HepG2 (cell line): ENCODE measurements at regions not wholly inside any gene's neighbourhood (a gene's known extent, or its start where the extent isn't known, plus 50 kb on each side); places are given as distances from the start of the nearest gene placed in this dataset.

ENCODE experiments used
- AGO2 ChIP-seq: fragments of 200-400 bp; formaldehyde crosslinking; optimal IDR thresholded peaks from 2 replicates; pipeline ENCODE3; 2017; ENCODE audit warnings: mild to moderate bottlenecking, low read depth, low read length, moderate library complexity
- CCDC6 ChIP-seq: sonication (generic); formaldehyde crosslinking; IDR thresholded peaks from 2 replicates; pipeline ENCODE4 v1.8.1; 2022; ENCODE audit warnings: mild to moderate bottlenecking, missing genetic modification reagents, moderate library complexity
- CHCHD3 ChIP-seq: sonication (generic); formaldehyde crosslinking; IDR thresholded peaks from 2 replicates; pipeline ENCODE4 v1.8.0; 2022; ENCODE audit warnings: mild to moderate bottlenecking, missing genetic modification reagents, moderate library complexity
- FOXO1 ChIP-seq: sonication (generic); formaldehyde crosslinking; IDR thresholded peaks from 2 replicates; pipeline ENCODE4 v1.4.0; 2020; ENCODE audit warnings: missing genetic modification reagents
- NR2F2 ChIP-seq: IDR thresholded peaks from 2 replicates; pipeline ENCODE4 v1.6.1; 2012; ENCODE audit warnings: low read depth, inconsistent platforms, borderline replicate concordance
- NR2F6 ChIP-seq, 2 experiments: IDR thresholded peaks; 2 replicates each; pipeline ENCODE4 v1.6.1; 2016; ENCODE audit warnings: antibody characterized with exemption in 1 of 2, mild to moderate bottlenecking in 1 of 2
- SSRP1 ChIP-seq: IDR thresholded peaks from 2 replicates; pipeline ENCODE4 v1.6.1; 2016; ENCODE audit warnings: control low read depth
- STAG1 ChIP-seq: sonication (generic); formaldehyde crosslinking; IDR thresholded peaks from 2 replicates; pipeline ENCODE4 v1.4.0; 2020; ENCODE audit warnings: missing genetic modification reagents
- ZFP36 ChIP-seq: fragments of 150-350 bp; IDR thresholded peaks from 2 replicates; pipeline ENCODE4 v1.6.1; 2018; ENCODE audit warnings: borderline replicate concordance, low read length, low read depth; ENCODE audit not compliant: partially characterized antibody
- ZNF335 ChIP-seq: sonication (generic); formaldehyde crosslinking; IDR thresholded peaks from 2 replicates; pipeline ENCODE4 v1.4.0; 2020; ENCODE audit warnings: missing genetic modification reagents
- ZNF382 ChIP-seq: sonication (generic); formaldehyde crosslinking; IDR thresholded peaks from 2 replicates; pipeline ENCODE4 v1.5.0; 2020; ENCODE audit warnings: missing genetic modification reagents, mild to moderate bottlenecking, borderline replicate concordance
- ZNF432 ChIP-seq: sonication (generic); formaldehyde crosslinking; IDR thresholded peaks from 2 replicates; pipeline ENCODE4 v1.5.0; 2020; ENCODE audit warnings: missing genetic modification reagents, mild to moderate bottlenecking, borderline replicate concordance
- TF ChIP-seq, protein P1 (sequence below): sonication (generic); formaldehyde crosslinking; IDR thresholded peaks from 2 replicates; pipeline ENCODE4 v1.4.0; 2020; ENCODE audit warnings: mild to moderate bottlenecking, low read depth, missing genetic modification reagents
- TF ChIP-seq, protein P2 (sequence below): fragments of 450-650 bp; IDR thresholded peaks from 2 replicates; pipeline ENCODE4 v1.6.1; 2017; ENCODE audit warnings: mild to moderate bottlenecking
- TF ChIP-seq, protein P3 (sequence below): sonication (generic); formaldehyde crosslinking; IDR thresholded peaks from 2 replicates; pipeline ENCODE4 v1.4.0; 2020; ENCODE audit warnings: missing genetic modification reagents, borderline replicate concordance
- TF ChIP-seq, protein P4 (sequence below): sonication (generic); formaldehyde crosslinking; IDR thresholded peaks from 2 replicates; pipeline ENCODE4 v1.5.1; 2020; ENCODE audit warnings: missing genetic modification reagents, mild to moderate bottlenecking, borderline replicate concordance
- TF ChIP-seq, protein P5 (sequence below): sonication (generic); formaldehyde crosslinking; IDR thresholded peaks from 2 replicates; pipeline ENCODE4 v1.5.1; 2020; ENCODE audit warnings: missing genetic modification reagents, mild to moderate bottlenecking, borderline replicate concordance

DNA sequence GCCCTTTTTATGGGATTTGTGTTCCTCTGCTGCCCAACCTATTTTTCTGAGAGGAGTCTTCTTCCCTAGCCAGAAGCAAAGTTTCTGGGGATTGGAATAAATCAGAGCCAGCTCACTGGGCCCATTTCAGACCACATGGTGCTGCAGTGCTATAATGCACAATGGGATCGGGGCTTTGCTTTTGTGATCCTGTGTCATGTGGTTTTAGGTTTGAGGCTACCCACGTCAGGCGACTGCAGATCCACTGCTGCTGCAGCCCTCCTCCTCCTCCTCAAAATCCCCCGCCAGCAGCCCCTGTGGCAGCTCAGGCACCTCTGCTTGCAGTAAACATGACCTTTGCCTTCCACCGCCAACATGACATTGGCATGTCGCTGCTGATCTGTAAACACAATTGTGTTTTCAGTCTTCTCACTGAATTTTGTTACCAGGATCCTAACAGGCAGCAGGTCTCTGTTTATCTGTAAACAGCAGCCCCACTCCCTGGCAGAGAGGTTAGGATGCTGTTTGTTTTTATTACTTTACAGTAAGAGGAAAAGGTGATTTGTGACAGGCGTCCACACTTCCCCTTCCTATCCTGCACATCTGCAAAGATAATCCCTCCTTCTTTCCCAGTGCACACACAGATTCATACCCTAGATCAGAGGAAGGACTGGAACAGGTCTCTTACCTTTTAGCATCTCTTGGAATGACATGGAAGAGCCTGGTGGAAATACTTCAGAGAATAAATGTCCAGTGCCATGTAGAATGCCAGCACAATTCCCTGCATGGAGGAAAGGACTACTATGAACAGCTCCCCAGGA lies 130.8 kb downstream of the FOXI3 start (continued):
- TF ChIP-seq, protein P1, sequence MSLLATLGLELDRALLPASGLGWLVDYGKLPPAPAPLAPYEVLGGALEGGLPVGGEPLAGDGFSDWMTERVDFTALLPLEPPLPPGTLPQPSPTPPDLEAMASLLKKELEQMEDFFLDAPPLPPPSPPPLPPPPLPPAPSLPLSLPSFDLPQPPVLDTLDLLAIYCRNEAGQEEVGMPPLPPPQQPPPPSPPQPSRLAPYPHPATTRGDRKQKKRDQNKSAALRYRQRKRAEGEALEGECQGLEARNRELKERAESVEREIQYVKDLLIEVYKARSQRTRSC (CRISPR knock-in tag): no peak
- peak; percentile 10 for TF ChIP-seq ZFP36
- peak; percentile 98 for TF ChIP-seq FOXO1 (CRISPR knock-in tag)
- no peak for TF ChIP-seq AGO2
- peak; percentile 45; the same call in 1 of the 2 replicates for TF ChIP-seq CCDC6
- TF ChIP-seq CHCHD3 (CRISPR knock-in tag): no peak
- no peak for TF ChIP-seq SSRP1 (CRISPR knock-in tag)
- TF ChIP-seq, protein P2, sequence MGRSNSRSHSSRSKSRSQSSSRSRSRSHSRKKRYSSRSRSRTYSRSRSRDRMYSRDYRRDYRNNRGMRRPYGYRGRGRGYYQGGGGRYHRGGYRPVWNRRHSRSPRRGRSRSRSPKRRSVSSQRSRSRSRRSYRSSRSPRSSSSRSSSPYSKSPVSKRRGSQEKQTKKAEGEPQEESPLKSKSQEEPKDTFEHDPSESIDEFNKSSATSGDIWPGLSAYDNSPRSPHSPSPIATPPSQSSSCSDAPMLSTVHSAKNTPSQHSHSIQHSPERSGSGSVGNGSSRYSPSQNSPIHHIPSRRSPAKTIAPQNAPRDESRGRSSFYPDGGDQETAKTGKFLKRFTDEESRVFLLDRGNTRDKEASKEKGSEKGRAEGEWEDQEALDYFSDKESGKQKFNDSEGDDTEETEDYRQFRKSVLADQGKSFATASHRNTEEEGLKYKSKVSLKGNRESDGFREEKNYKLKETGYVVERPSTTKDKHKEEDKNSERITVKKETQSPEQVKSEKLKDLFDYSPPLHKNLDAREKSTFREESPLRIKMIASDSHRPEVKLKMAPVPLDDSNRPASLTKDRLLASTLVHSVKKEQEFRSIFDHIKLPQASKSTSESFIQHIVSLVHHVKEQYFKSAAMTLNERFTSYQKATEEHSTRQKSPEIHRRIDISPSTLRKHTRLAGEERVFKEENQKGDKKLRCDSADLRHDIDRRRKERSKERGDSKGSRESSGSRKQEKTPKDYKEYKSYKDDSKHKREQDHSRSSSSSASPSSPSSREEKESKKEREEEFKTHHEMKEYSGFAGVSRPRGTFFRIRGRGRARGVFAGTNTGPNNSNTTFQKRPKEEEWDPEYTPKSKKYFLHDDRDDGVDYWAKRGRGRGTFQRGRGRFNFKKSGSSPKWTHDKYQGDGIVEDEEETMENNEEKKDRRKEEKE: no peak
- TF ChIP-seq, protein P3, sequence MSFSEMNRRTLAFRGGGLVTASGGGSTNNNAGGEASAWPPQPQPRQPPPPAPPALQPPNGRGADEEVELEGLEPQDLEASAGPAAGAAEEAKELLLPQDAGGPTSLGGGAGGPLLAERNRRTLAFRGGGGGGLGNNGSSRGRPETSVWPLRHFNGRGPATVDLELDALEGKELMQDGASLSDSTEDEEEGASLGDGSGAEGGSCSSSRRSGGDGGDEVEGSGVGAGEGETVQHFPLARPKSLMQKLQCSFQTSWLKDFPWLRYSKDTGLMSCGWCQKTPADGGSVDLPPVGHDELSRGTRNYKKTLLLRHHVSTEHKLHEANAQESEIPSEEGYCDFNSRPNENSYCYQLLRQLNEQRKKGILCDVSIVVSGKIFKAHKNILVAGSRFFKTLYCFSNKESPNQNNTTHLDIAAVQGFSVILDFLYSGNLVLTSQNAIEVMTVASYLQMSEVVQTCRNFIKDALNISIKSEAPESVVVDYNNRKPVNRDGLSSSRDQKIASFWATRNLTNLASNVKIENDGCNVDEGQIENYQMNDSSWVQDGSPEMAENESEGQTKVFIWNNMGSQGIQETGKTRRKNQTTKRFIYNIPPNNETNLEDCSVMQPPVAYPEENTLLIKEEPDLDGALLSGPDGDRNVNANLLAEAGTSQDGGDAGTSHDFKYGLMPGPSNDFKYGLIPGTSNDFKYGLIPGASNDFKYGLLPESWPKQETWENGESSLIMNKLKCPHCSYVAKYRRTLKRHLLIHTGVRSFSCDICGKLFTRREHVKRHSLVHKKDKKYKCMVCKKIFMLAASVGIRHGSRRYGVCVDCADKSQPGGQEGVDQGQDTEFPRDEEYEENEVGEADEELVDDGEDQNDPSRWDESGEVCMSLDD (CRISPR knock-in tag): no peak
- peak; percentile 82 for TF ChIP-seq NR2F6 (IDR thresholded peaks at IDR 0.05)
- peak; percentile 91 for TF ChIP-seq NR2F6 (CRISPR knock-in tag; IDR thresholded peaks at IDR 0.05)
- TF ChIP-seq, protein P4, sequence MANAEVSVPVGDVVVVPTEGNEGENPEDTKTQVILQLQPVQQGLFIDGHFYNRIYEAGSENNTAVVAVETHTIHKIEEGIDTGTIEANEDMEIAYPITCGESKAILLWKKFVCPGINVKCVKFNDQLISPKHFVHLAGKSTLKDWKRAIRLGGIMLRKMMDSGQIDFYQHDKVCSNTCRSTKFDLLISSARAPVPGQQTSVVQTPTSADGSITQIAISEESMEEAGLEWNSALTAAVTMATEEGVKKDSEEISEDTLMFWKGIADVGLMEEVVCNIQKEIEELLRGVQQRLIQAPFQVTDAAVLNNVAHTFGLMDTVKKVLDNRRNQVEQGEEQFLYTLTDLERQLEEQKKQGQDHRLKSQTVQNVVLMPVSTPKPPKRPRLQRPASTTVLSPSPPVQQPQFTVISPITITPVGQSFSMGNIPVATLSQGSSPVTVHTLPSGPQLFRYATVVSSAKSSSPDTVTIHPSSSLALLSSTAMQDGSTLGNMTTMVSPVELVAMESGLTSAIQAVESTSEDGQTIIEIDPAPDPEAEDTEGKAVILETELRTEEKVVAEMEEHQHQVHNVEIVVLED: no peak
- no peak for TF ChIP-seq ZNF335 (CRISPR knock-in tag)
- no peak for TF ChIP-seq ZNF382
- TF ChIP-seq ZNF432 (CRISPR knock-in tag): no peak
- TF ChIP-seq, protein P5, sequence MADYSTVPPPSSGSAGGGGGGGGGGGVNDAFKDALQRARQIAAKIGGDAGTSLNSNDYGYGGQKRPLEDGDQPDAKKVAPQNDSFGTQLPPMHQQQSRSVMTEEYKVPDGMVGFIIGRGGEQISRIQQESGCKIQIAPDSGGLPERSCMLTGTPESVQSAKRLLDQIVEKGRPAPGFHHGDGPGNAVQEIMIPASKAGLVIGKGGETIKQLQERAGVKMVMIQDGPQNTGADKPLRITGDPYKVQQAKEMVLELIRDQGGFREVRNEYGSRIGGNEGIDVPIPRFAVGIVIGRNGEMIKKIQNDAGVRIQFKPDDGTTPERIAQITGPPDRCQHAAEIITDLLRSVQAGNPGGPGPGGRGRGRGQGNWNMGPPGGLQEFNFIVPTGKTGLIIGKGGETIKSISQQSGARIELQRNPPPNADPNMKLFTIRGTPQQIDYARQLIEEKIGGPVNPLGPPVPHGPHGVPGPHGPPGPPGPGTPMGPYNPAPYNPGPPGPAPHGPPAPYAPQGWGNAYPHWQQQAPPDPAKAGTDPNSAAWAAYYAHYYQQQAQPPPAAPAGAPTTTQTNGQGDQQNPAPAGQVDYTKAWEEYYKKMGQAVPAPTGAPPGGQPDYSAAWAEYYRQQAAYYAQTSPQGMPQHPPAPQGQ (CRISPR knock-in tag): 0 out of 2 replicates have a peak, but pooled peaks have one; percentile 47
- TF ChIP-seq NR2F2: peak; percentile 87
- no peak for TF ChIP-seq STAG1
